GM12878 (cell line): ENCODE measurements at regions not wholly inside any gene's neighbourhood (a gene's known extent, or its start where the extent isn't known, plus 50 kb on each side); places are given as distances from the start of the nearest gene placed in this dataset.

Experiments used
- ATAC-seq: fragments of 200-7000 bp; cut with Tn5 transposase; 3 replicates; pipeline ENCODE4 v1.9.1; 2020; ENCODE audit warnings: mild to moderate bottlenecking, moderate library complexity
- BruUV-seq: library from RNA; stranded (reverse); fragments of 400-500 nt; replicated peaks from 2 replicates; lab custom pipeline; 2021; lab: Mats Ljungman, UMichigan
- CTCF ChIA-PET: fragments of 300-600 bp; sonication (Branson Sonifier 250); formaldehyde crosslinking; extraction: SDS; loops from one replicate; lab custom pipeline; 2021; ENCODE audit warnings: inconsistent platforms; lab: Yijun Ruan, JAX
- POLR2A ChIA-PET: fragments of 350-600 bp; formaldehyde crosslinking; extraction: SDS; loops from one replicate; lab custom pipeline; 2021; ENCODE audit warnings: inconsistent platforms; lab: Charles Lee
- RAD21 ChIA-PET: fragments of 300-600 bp; sonication (Branson Sonifier 250); formaldehyde crosslinking; loops from one replicate; lab custom pipeline; 2023; ENCODE audit warnings: antibody characterized with exemption; ENCODE audit not compliant: unreplicated experiment; lab: Charles Lee
- SMC1A ChIA-PET: fragments of 300-600 bp; sonication (Branson Sonifier 250); formaldehyde crosslinking; loops from one replicate; lab custom pipeline; 2023; ENCODE audit not compliant: unreplicated experiment, uncharacterized antibody; lab: Charles Lee
- DNase-seq: peaks from one replicate; pipeline ENCODE4 v3.0.0-alpha.2; 2011; ENCODE audit warnings: low read depth, low spot score
- FAIRE-seq: peaks from 3 replicates; lab custom pipeline; 2011; peaks lifted over from hg19 to GRCh38; lab: Jason Lieb, UNC
- H2AFZ ChIP-seq: 2 replicates; pipeline ENCODE4 v1.6.0; 2011; ENCODE audit warnings: low read depth, low read length, control low read depth; ENCODE audit not compliant: control insufficient read depth
- H3K27ac ChIP-seq: 2 replicates; pipeline ENCODE4 v1.5.1; 2011; ENCODE audit warnings: control low read depth; ENCODE audit not compliant: control insufficient read depth, insufficient read depth
- H3K27me3 ChIP-seq, 2 experiments: replicated peaks in 1 of 2; 2 replicates each; pipeline versions ENCODE4 v1.6.0 to v1.6.1; 2011; ENCODE audit warnings: low read length in 1 of 2; ENCODE audit not compliant: control insufficient read depth in 2 of 2, insufficient read depth in 2 of 2
- H3K36me3 ChIP-seq, 2 experiments: 2 replicates each; pipeline ENCODE4 v1.5.1; 2011; ENCODE audit warnings: low read length in 1 of 2; ENCODE audit not compliant: control insufficient read depth in 2 of 2, insufficient read depth in 2 of 2
- H3K4me1 ChIP-seq: 2 replicates; pipeline ENCODE4 v1.6.1; 2011; ENCODE audit warnings: mild to moderate bottlenecking, low read length, moderate library complexity, mixed read lengths; ENCODE audit not compliant: control insufficient read depth, insufficient read depth
- H3K4me2 ChIP-seq: 2 replicates; pipeline ENCODE4 v1.6.0; 2011; ENCODE audit warnings: control low read depth; ENCODE audit not compliant: control insufficient read depth, insufficient read depth
- H3K4me3 ChIP-seq: fragments of 200-600 bp; sonication (generic); 2 replicates; pipeline ENCODE4 v1.5.1; 2016
- H3K79me2 ChIP-seq: 2 replicates; pipeline ENCODE4 v1.6.0; 2011; ENCODE audit warnings: low read length; ENCODE audit not compliant: control insufficient read depth, insufficient read depth
- H3K9ac ChIP-seq: 2 replicates; pipeline ENCODE4 v1.8.0; 2011; ENCODE audit warnings: low read length, control low read depth, mixed read lengths; ENCODE audit not compliant: control insufficient read depth, insufficient read depth
- H3K9me3 ChIP-seq: replicated peaks from 3 replicates; pipeline ENCODE4 v1.5.1; 2011; ENCODE audit warnings: mild to moderate bottlenecking, low read length; ENCODE audit not compliant: control insufficient read depth, insufficient read depth
- H4K20me1 ChIP-seq: 2 replicates; pipeline ENCODE4 v1.6.0; 2011; ENCODE audit not compliant: control insufficient read depth, insufficient read depth
- FOXK2 ChIP-seq: fragments of 450-650 bp; IDR thresholded peaks from 2 replicates; pipeline ENCODE4 v1.6.1; 2017; ENCODE audit warnings: mild to moderate bottlenecking, moderate library complexity
- FOXM1 ChIP-seq: IDR thresholded peaks from 2 replicates; pipeline ENCODE4 v1.6.1; 2012; ENCODE audit warnings: low read depth, mild to moderate bottlenecking, inconsistent platforms, low read length, moderate library complexity
- JUNB ChIP-seq: IDR thresholded peaks from 2 replicates; pipeline ENCODE4 v1.6.1; 2016; ENCODE audit warnings: antibody characterized with exemption, mild to moderate bottlenecking
- MYB ChIP-seq: fragments of 150-350 bp; IDR thresholded peaks from 2 replicates; pipeline ENCODE4 v1.6.1; 2014; ENCODE audit warnings: mild to moderate bottlenecking, low read depth, low read length, borderline replicate concordance
- PAX5 ChIP-seq: IDR thresholded peaks from 2 replicates; pipeline ENCODE4 v1.6.1; 2011; ENCODE audit warnings: low read depth, low read length, borderline replicate concordance
- PBX3 ChIP-seq: IDR thresholded peaks from 2 replicates; pipeline ENCODE4 v1.6.1; 2011; ENCODE audit warnings: mild to moderate bottlenecking, low read depth, low read length, moderate library complexity; ENCODE audit not compliant: insufficient replicate concordance
- POU2F2 ChIP-seq: IDR thresholded peaks from 3 replicates; pipeline ENCODE4 v1.6.1; 2011; ENCODE audit warnings: low read depth, mild to moderate bottlenecking, low read length, borderline replicate concordance
- PRDM15 ChIP-seq: fragments of 450-650 bp; formaldehyde crosslinking; IDR thresholded peaks from 2 replicates; pipeline ENCODE4 v1.4.0; 2020; ENCODE audit warnings: mild to moderate bottlenecking, moderate library complexity
- RAD51 ChIP-seq: fragments of 450-650 bp; IDR thresholded peaks from 2 replicates; pipeline ENCODE4 v1.6.1; 2016; ENCODE audit warnings: moderate library complexity, mild to moderate bottlenecking, inconsistent platforms
- RCOR1 ChIP-seq: conservative IDR thresholded peaks from 2 replicates; pipeline ENCODE4 v1.6.1; 2012; ENCODE audit warnings: low read depth, low read length, improper control_type of control experiment
- SREBF2 ChIP-seq: IDR thresholded peaks from 2 replicates; pipeline ENCODE4 v1.6.1; 2012; ENCODE audit warnings: mild to moderate bottlenecking, low read length
- SUZ12 ChIP-seq: fragments of 200-600 bp; sonication (generic); IDR thresholded peaks from one replicate; pipeline ENCODE4 v1.6.1; 2018; ENCODE audit warnings: antibody characterized with exemption, mild to moderate bottlenecking; ENCODE audit not compliant: unreplicated experiment
- TBL1XR1 ChIP-seq: IDR thresholded peaks from 2 replicates; pipeline ENCODE4 v1.6.1; 2012; ENCODE audit warnings: low read depth, low read length, improper control_type of control experiment
- ZBTB11 ChIP-seq: fragments of 450-650 bp; formaldehyde crosslinking; IDR thresholded peaks from 2 replicates; pipeline ENCODE4 v1.5.0; 2022; ENCODE audit warnings: mild to moderate bottlenecking, missing genetic modification characterization
- ZBTB4 ChIP-seq: fragments of 450-650 bp; formaldehyde crosslinking; IDR thresholded peaks from 2 replicates; pipeline ENCODE4 v1.4.0; 2022; ENCODE audit warnings: mild to moderate bottlenecking, moderate library complexity
- WGBS: methylation state at CpG from one replicate; pipeline ENCODE4 v1.1.6; 2016; ENCODE audit warnings: low lambda C conversion rate; ENCODE audit not compliant: insufficient replicate concordance, insufficient coverage; ENCODE audit errors: missing lambda C conversion rate; 5-methylcytosine and 5-hydroxymethylcytosine counted together
- in situ Hi-C: fragments of 300-500 bp; cut with MboI; formaldehyde crosslinking; loops from 9 replicates; pipeline ENCODE4 v1.14.3; 2018; ENCODE audit warnings: mixed read lengths
- intact Hi-C: fragments of 100-400 bp; cut with micrococcal nuclease; formaldehyde crosslinking; loops from one replicate; pipeline ENCODE4 v1.14.2; 2022; ENCODE audit not compliant: unreplicated experiment

- BruUV-seq = no TSS peak
- CTCF ChIA-PET = no interaction called here
- ATAC-seq (no peak), FAIRE-seq (no peak), DNase-seq (no peak)
- SMC1A ChIA-PET = no interaction called here
- POLR2A ChIA-PET = no interaction called here
- no peaks in the 10 kb centered on the region for H3K27me3 ChIP-seq
- H3K9me3 ChIP-seq = no peaks in the 10 kb centered on the region
- no peak overlapping the region for H2AFZ ChIP-seq
- in situ Hi-C loops = no loop called here
- RAD21 ChIA-PET = no interaction called here
- no peak overlapping the region for H3K9ac ChIP-seq
- no peaks in the 10 kb centered on the region for H3K36me3 ChIP-seq
- no peaks in the 10 kb centered on the region for H3K79me2 ChIP-seq
- H3K27ac ChIP-seq = no peak overlapping the region
- no peak overlapping the region for H3K4me2 ChIP-seq
- H3K4me1 ChIP-seq = no peaks in the 10 kb centered on the region
- intact Hi-C loops = no loop called here
- H3K4me3 ChIP-seq = no peak overlapping the region
- no peaks in the 10 kb centered on the region for H4K20me1 ChIP-seq
- WGBS = 71% methylated on average over 23 of the region's 23 CpGs
- TF ChIP-seq MYB = no peak
- no peak for TF ChIP-seq SUZ12
- TF ChIP-seq FOXK2 = no peak
- no peak for TF ChIP-seq ZBTB4 (CRISPR knock-in tag)
- no peak for TF ChIP-seq RCOR1
- TF ChIP-seq ZBTB11 (CRISPR knock-in tag) = no peak
- TF ChIP-seq JUNB = no peak
- no peak for TF ChIP-seq SREBF2
- no peak for TF ChIP-seq TBL1XR1
- TF ChIP-seq PRDM15 (CRISPR knock-in tag) = no peak
- no peak for TF ChIP-seq POU2F2
- no peak for TF ChIP-seq FOXM1
- no peak for TF ChIP-seq PAX5
- no peak for TF ChIP-seq RAD51
- TF ChIP-seq PBX3 = no peak
These were observed 171.0 kb downstream of the OLFM1 start for GRCh38 chr9:135258461-135258860.
